NCI-H146 (cell line): ENCODE measurements at regions not wholly inside any gene's neighbourhood (a gene's known extent, or its start where the extent isn't known, plus 50 kb on each side); places are given as distances from the start of the nearest gene placed in this dataset.

Source experiments
- DNase-seq: peaks from one replicate; lab custom pipeline; 2025; lab: John Stamatoyannopoulos, UW

DNA sequence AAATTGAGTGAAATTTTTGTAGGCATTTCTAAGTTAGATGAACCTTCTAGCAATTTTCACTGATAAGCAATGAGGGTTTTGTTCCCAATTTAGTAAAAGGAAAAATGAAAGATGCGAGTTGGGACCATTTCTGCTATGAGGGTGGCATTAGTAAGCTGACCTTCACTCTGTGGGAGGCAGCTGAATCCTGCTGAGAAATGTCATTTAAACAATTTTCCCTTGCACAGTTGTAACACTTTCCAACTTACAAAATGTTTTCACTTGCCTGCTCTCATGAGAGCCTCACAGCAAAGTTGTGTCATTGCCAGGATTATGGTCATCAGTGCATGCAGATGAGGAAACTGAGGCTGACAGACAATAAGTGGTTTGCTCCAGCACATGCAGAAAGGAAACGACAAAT lies 527.7 kb downstream of the TNS1 start:
- no peak for DNase-seq

DNA sequence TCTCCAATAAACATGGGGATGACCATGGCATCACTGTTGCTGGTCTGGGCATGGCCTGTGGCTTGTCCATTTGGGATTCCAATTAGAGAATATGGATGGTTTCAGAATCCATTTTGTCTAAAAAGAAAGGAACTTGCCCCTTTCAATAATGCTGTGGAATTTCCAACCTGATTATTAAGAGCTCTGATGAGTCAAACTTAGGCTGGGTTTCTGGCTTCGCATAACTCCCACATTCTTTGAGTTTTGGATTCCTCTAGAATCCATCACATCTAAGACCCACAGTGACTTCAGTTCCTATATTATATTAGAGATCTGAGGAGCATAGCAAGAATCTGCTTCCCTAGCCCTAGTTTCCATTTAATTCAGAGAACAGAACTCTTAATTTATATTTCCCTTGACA lies 531.5 kb downstream of the TNS1 start:
- no peak for DNase-seq

DNA sequence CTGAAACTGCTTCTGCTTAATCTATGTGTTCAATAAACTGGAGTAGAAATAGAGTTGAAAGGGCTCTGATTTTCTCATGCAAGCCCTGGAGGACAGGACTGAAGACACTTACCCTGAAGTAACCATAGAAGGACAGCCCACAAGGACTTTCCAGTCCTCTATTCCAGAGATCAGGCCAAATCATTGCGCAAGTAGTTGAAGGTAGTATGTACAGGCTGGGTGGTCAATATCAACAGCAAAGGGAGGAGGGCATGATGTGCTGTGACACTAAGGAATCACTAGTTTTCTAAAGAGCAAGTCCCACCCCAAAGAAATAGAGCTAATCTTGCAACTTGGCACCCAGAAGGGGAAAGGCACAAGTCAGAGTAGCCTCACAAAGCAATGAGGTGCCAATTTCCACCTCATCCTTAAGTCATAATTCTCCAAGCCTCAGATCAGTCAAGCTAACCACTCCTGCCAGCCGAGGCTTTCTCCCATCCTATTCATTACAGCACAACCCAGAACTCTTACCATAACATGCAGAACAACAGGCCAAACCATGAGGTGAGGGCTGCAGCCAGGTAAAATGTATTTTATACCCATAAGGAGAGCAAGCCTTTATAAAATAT lies 533.5 kb downstream of the TNS1 start:
- no peak for DNase-seq

DNA sequence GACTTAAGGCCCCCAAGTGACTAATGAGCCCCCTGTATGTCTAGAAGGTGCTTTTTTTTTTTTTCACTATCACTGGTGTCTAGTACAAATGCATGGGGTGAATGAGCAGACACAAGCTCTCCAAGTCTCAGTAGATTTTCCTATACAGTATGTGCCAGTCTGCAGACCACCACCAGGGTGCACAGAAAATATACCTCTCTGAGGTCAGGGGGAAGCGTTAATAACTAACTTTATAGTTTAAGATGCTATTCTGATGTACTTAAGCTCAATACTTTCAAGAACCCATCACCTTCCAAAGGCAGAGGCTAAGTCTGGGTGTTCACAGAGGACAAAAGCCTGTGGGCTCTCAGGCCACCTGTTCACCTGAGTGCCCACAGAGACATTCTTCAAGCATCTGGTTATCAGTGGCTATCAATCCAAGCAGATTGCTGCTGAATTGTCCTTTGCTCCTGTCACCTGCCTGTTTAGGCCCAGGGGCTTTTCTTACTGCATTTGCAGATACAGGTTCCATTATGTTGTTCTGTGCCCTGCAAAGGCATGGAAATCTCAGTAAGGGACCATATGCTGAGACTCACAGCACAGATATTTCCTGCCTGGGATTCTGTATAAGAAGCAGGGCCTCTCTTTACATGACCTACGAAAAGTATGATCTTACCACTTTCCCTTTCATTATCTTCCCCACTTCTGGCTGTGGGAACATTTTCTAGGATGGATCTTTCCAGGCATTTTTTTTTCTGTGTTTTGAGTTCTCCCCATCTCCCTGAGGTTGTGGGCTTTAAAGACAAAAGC lies 534.6 kb downstream of the TNS1 start:
- peak; percentile 68 for DNase-seq

DNA sequence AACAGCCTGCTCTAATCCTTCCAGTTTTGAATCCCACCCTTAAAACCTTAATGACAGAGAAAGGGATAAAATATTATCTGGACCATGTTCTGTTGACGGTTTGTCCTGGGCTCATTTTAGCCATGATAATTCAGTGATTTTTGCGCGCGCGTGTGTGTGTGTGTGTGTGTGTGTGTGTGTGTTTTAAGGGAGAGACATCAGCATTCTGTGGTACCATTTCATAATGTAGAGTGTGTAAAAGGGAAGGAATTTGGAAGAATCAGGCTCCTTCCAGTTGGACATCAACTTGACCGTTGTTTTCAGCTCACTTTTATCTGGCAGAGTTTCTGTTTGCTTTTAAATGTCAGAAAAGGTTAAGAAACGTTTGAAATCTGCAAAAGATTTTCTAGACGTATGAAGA lies 535.5 kb downstream of the TNS1 start:
- no peak for DNase-seq

DNA sequence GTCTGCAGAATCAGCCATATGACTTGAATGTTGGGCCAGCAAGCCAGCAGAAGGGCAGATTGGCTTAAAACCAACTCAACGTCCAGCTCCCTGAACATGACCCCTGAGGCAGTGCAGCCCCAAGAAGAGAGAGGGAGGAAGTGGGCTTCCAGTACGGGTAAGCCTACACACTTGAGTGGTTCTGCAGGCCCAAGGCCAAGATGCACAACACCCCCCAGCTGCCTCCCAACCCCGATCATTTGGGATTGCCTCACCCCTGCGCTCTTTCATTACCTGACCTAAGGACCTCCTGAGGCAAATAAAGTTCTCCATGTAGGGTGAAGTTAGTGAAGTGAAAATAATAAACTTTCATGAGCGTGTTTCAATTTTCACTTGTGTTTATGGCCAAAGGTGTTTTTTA lies 536.0 kb downstream of the TNS1 start:
- DNase-seq: no peak

DNA sequence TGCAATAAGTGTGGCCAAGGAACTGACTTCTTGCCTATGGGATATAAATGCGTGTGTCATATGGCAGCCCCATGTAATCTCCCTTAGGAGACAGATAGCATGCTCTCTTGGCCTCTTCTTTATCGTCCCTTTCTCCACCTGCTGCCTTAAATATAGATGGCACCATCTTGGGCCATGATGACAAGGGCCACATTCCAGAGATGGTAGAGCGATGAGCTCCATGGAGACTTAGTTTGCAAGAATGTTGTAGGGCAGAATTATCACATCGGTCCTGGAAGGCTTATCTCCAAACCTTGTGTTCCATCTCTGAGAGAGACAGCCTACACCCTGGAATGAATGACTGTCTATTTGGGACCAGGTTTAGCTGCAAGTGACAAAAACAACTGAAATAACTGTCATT lies 536.7 kb downstream of the TNS1 start:
- no peak for DNase-seq

DNA sequence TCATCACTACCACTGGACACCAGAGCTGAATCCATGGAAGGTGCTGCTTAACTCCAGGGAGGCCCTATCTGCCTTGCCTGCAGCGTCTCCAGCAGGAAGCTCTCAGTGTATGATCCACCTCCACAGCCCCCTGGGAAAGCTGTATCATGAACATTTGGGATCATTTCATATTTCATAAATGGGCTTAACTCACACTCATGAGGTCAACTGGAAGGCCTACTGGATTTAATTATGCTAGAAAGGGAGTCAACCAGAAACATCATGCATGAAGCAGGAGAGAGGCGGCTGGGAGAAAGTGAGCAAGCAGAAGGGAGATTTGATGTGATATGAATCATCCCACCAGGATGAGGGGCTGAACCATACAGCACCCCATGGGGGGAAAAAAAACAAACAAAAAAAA lies 537.7 kb downstream of the TNS1 start:
- no peak for DNase-seq

DNA sequence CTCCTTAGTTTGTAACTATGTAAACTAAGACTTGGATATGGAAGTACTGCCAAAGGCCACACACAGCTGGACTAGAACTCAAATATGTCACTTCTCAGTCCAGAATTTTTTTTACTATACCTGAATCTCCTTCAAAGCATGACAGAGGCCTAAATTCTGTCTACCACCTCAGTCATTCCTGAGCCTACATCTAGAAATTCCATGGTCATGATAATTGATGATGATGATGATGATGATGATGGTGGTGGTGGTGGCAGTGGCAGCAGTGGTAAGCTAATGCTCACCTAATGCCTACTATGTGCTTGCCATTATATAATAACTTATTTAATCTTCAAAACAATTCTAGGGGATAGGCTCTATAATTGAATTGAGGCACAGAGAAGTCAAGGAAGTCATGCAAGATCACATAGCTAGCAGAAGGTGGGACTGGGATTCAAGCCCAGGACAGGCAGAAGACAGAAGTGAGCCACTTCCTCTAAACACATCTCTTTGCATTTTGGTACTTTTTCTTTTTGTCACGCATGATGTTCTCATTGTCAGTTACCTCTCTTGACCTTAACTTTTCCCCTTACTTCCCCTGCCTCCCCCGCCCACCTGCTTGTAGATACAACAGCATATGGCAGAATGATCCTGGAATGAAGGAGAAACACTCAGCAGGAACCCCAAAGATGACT lies 539.3 kb downstream of the TNS1 start:
- no peak for DNase-seq

DNA sequence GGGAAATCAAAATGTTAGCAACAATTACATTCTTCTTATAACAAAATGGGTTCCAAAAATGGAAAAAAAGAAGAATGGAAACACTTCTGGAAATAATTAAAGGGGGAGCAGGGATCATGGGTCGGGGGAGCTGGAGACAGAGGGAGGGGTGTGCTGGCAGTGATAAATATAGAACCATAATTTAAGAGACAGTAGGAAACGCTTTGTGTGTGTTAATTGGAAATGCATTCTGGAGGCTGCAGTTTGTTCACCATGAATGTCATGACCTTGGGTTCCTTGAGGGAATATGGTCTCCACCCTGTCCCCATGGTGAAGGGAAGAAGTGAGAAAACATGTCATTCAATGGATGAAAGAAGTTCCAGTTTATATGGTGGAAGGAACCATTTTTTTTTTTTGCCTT lies 540.7 kb downstream of the TNS1 start:
- DNase-seq: no peak

DNA sequence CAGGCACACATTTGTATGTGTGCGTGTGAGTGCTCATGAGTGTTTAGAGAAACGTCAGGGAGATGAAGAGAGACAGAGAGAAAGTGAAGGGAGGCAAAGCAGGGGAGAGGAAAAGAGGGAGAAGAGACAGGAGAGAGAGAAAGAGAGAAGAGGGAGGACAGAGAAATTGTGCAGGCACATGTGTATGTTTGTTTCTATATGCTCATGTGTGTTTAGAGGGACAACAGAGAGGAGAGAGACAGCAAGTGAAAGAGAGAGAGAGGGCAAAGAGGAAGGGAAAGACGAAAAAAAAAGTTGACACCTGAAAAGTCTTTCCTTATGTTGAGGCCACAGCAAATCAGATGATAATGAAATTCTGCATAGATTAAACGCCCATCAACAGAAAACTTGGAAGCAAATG lies 541.1 kb downstream of the TNS1 start:
- no peak for DNase-seq

DNA sequence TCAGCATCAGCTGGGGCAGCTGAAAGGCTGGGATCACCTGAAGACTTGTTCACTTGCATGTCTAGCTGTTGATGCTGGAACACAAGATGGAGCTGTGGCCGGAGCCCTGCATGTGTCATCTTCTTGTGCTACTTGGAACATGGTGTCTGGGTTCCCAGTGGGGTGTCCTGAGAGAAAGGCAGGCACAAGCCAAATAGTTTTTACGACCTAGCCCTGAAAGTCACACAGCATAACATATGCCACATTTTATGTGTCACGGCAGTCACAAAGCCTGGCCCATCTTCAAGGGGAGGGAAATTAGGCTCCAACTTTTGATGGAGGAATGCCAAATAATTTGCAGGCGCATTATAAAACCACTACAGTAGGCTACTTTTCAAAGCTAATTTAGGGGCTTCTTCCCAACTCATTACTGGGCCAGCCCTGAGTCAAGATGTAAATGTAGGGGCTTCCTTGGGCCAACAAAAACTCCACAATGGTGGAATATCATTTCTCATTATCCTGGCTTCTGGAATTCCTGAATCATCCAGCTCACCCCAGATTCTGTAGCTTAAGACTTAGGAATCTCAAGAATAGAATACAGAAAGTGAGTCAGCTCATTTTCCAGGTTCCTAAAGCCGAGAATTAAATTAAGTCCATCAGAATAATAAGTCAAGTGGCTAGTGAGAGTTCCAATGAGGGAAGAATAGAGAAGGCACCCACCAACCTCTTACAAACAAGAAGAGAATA lies 543.0 kb downstream of the TNS1 start:
- no peak for DNase-seq

DNA sequence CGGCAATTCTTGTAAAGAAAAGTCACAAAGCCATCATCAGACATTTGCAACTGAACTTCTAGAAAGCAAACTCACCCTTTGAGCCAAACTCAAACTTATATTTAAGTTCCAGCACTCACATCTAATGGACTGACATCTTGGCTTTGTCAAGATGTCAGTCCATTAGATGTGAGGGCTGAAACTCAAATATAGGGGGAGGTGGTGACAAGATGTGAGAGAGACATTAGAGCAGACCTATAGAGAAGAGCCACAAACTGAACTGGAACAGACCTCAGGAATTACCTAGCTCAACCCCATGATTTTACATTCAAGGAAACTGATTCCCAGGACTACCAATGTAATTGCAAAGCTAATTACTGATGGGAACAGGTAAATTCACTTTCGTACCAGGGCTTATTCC lies 543.8 kb downstream of the TNS1 start:
- DNase-seq: no peak

DNA sequence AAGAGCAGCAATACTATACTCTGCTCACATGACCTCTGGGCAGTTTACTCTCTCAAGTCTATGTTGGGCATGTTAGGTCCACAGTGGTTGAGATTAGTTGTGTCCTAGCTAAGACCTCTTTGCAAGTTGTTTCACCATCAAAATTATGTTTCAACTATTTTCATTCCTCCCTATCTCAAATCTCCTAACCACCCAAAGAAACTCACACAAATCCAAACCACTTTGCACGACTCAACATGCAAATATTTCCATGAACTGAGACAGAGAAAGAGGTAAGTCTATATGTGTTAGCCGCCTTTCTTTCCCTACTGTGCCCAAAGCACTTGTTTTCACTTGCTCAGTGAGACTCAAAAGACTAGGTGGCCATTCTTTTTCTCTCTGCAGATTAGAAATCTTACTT lies 546.8 kb downstream of the TNS1 start:
- DNase-seq: no peak

DNA sequence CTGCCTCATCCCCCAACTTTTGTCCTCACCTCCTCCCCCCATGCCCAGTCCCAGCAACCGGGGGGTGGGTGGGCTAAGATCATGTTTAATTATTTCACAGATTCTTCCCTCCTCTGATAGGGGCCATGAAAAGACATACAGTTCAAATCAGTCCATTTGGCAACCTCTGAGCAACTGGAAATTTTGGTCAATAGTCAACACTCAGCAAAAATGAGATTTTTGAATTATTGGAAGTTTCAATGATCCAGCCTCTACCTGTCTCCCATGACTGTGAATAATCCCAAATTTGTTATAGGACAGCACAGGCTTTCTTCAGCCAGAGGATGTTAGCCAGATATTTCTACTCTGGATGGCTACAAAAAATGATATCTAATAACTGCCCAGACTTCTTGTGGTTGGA lies 549.9 kb downstream of the TNS1 start:
- no peak for DNase-seq

DNA sequence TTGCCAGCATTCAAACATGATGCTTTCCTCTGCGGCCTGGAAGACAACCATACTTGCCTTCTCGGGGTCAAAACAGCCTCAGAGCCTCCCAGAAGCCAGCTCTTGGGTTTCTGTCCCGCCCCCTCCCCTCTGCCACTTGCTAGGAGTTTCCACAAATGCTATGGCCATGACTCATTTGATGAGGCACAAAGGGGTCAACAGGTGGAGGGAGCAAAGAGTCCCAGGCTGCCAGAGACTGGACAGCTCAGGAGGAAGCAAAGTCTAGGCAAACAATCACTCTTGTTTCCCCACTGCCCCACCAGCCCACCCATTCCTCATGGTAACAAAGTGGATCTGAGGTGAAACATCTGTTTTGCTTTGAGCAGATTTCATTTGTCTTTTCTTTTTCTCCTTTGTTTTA lies 551.1 kb downstream of the TNS1 start:
- DNase-seq: no peak

DNA sequence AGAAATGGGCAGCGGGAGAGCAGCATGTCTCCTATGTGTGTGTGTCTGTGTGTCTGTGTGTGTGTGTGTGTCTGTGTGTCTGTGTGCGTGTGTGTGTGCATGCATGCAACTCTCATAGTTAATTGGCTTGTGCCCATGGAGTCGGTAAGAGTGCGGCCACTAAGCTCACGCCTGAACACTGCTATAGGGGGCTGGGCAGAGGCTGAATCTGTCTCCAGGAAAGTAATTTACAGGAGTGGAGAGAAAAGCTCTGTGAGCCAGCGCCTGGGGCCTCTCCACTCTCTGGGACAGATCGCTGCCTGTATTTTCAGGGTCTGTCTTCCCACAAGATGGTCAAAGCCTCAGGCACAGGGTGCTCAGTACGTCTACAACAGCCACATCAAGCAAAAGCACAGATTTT lies 553.4 kb downstream of the TNS1 start:
- no peak for DNase-seq

DNA sequence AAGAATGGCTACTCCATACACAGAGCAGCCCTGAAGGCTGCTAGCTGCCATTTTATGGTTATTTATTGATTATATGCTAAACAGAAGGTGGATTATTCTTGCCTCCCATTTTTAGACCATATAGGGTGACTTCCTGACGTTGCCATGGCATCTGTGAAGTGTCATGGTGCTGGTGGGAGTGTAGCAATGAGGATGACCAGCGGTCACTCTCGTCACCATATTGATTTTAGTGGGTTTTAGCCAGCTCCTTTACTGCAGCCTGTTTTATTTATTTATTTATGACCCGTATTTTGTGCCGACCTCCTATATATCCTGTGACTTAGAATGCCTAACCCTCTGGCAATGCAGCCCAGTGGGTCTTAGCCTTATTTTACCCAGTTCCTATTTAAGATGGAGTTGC lies 553.9 kb downstream of the TNS1 start:
- DNase-seq: no peak

DNA sequence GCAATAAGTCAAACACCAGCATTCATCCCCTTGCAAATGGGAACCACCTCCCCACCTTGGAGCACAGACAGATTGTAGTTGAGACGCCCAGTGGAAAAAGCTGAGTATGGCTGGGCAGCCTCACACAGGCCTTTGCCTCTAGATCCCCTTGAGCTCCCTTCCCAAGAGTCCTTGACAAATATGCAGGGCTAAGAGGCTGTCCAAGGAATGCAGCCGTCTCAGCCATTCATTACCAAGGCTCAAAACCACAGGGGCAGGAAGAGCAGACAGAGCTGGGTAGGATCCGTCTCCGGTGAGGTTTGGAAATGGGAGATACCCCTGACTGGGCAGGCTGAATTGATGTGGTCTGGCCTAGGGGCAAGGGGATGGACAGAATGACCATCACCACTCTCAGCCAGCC lies 557.1 kb downstream of the TNS1 start:
- DNase-seq: no peak

DNA sequence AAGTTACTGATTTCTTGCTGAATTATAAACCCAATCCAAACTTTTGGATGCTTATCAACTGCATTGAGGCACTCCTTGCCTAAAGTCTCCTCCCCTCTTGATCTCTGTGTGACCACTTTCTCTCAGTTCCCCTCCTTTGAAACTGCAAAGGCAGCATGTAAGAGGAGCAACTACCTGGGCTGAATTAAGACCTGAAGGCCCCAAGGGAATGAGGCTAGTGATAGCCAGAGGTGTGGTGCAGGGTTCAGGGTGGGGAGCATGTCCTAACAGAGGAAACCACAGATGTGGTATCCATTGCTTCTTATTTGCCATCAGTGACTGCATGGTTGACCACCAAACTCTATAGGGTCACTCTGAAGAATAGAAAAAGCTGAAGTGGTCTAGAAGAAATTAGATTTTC lies 557.9 kb downstream of the TNS1 start:
- DNase-seq: no peak

DNA sequence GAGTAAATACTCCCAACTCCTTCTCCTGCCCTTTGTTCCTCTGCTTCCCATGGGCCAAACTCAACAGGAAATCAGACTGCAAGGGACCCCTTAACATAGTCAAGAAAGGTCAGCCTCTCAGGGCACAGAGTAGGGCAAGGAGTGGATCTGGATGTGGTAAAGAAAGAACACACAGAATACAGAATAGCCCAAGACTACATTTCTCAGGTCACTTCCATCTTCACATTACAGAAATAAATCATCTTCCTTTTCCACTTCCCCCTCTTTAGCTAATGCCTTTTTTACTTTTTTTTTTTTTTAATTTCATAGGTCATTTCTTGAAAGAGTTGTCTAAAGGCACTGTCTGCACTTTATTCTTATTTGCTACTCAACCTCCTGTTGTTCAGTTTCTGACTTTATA lies 558.3 kb downstream of the TNS1 start:
- DNase-seq: no peak

DNA sequence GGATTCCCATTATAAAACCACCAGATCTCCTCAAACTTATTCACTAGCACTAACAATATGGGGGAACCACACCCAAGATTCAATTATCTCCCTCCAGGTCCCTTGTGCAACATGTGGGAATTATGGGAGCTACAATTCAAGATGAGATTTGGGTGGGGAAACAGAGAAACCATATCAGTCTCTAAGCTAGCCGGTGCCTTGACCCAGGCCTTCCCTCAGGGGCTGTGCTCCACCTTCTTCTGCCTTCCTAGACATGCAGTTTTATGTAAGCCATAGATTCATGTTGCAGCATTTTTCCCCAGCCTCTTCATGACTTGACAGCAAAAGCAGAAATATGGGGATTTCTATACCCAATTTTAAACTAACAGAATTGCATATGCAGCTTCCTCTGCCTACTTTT lies 559.2 kb downstream of the TNS1 start:
- DNase-seq: no peak

DNA sequence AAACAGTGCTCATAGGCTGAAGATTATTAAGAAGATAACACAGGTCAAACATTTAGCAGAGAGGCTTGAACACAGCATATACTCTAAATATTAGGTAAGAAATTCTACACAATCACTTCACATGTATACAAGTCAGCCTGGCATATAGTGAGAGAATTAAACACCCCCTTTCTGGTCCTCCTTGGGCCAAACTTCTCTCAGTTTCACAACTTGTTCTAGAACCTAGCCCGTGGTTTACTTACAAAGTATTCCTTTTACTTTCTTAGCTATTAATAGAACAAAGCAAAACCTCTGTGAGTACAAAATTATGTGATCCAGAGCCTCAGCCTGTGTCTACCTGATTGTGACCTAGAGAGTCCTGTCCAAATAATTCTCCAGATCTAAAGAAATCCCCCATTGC lies 562.8 kb downstream of the TNS1 start:
- DNase-seq: no peak
